Smooth muscle cell (in vitro differentiated cells): ENCODE measurements at regions not wholly inside any gene's neighbourhood (a gene's known extent, or its start where the extent isn't known, plus 50 kb on each side); places are given as distances from the start of the nearest gene placed in this dataset. TPM values are rescaled to one million over a fixed set of nuclear protein-coding genes. Genes with fewer than 3 reads are reported as not detected.

Experiments
- DNase-seq: peaks from one replicate; lab custom pipeline; 2025; ENCODE audit not compliant: unreplicated experiment; lab: John Stamatoyannopoulos, UW
- H2AFZ ChIP-seq: fragments of 200-600 bp; sonication (generic); 2 replicates; pipeline ENCODE4 v1.6.0; 2016; ENCODE audit warnings: antibody characterized with exemption, low read depth, mild to moderate bottlenecking
- H3F3A ChIP-seq: fragments of 200-600 bp; sonication (generic); 2 replicates; pipeline ENCODE4 v1.6.0; 2017; ENCODE audit warnings: antibody characterized with exemption, low read depth
- H3K27ac ChIP-seq: fragments of 200-600 bp; sonication (generic); 2 replicates; pipeline ENCODE4 v1.5.1; 2016; ENCODE audit warnings: low read depth, mild to moderate bottlenecking
- H3K27me3 ChIP-seq: fragments of 200-600 bp; sonication (generic); 2 replicates; pipeline ENCODE4 v1.6.1; 2016; ENCODE audit warnings: low read depth, mild to moderate bottlenecking
- H3K36me3 ChIP-seq: fragments of 200-600 bp; sonication (generic); 2 replicates; pipeline ENCODE4 v1.5.1; 2016; ENCODE audit warnings: low read depth
- H3K4me1 ChIP-seq: fragments of 200-600 bp; sonication (generic); 2 replicates; pipeline ENCODE4 v1.5.1; 2016; ENCODE audit warnings: low read depth
- H3K4me2 ChIP-seq: fragments of 200-600 bp; sonication (generic); 2 replicates; pipeline ENCODE4 v1.6.0; 2016; ENCODE audit warnings: mild to moderate bottlenecking
- H3K4me3 ChIP-seq: fragments of 200-600 bp; sonication (generic); 2 replicates; pipeline ENCODE4 v1.5.1; 2016; ENCODE audit warnings: mild to moderate bottlenecking
- H3K79me2 ChIP-seq: fragments of 200-600 bp; sonication (generic); 2 replicates; pipeline ENCODE4 v1.6.0; 2016; ENCODE audit warnings: low read depth, mild to moderate bottlenecking
- H3K9ac ChIP-seq: fragments of 200-600 bp; sonication (generic); 2 replicates; pipeline ENCODE4 v1.6.0; 2016; ENCODE audit warnings: low read depth
- H3K9me3 ChIP-seq: fragments of 200-600 bp; sonication (generic); replicated peaks from 2 replicates; pipeline ENCODE4 v1.5.1; 2016; ENCODE audit warnings: low read depth
- H4K20me1 ChIP-seq: fragments of 200-600 bp; sonication (generic); 2 replicates; pipeline ENCODE4 v1.6.0; 2016; ENCODE audit warnings: low read depth
- WGBS: methylation state at CpG from one replicate; pipeline ENCODE4 v1.1.7; 2016; ENCODE audit warnings: low lambda C conversion rate; 5-methylcytosine and 5-hydroxymethylcytosine counted together
- microRNA-seq: library from miRNA; unstranded; fragments of <30 nt; microRNA quantifications from one replicate; pipeline ENCODE4, GENCODE V29; 2016; ENCODE audit warnings: borderline number of aligned reads
- small RNA-seq: library from RNA; depleted of rRNA; stranded (forward); fragments of <200 nt; gene quantifications from one replicate; pipeline ENCODE3, GENCODE V24; 2014
- TF ChIP-seq, protein P1 (sequence below): fragments of 200-600 bp; sonication (generic); IDR thresholded peaks from 2 replicates; pipeline ENCODE4 v1.5.1; 2017; ENCODE audit warnings: borderline replicate concordance, mild to moderate bottlenecking, antibody characterized with exemption; ENCODE audit not compliant: insufficient read depth, poor library complexity, severe bottlenecking

DNA sequence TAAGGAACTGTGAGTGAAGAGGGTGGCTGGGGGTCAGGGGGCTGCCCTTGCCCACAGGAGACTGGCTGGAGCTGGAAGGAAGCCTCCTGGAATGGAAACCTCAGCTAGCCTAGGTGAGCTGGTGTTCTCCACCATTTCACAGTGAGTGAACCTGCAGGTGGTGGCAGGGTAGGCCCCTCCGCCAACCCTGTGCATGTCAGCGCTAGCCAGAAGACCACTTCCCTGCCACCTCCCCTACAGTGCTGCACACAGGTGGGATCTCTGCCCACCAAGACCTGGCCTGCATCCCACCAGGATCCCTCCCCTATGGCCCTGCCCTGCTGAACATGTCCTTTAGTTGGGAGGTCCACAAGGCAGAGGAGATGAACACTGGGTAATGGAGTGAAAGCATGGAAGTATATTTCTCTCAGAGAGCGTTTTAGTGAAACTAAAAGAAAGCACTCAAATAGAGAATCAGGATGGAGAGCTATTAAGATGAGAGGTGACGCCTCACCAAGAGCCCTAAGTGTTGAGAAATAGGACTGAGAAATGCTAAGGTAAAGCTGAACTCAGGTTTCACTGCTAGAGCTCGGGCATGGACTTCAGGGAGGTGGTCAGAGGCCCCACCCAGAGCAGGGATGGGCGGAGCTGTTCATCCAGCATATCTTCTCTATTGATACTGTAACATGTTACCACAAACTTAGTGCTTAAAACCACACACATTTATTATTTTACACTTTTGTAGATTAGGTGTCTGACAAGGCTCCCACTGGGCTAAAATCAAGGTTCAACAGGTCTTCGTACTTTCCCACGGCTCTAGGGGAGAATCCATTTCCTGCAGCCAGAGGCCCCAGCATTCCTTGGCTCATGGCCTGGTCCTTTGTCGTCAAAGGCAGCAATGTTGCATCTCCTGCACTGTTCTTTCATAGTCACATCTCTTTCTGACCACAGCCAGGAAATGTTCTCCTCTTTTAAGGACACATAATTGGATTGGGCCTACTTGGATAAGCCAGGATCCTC lies 83.2 kb downstream of the DIRAS2 start:
- H2AFZ ChIP-seq, result no peak overlapping the region
- H3K36me3 ChIP-seq, result no peaks in the 10 kb centered on the region
- H3K27me3 ChIP-seq, result no peaks in the 10 kb centered on the region
- H3F3A ChIP-seq, result no peaks in the 10 kb centered on the region
- H3K9me3 ChIP-seq, result no peaks in the 10 kb centered on the region
- TF ChIP-seq, protein P1, sequence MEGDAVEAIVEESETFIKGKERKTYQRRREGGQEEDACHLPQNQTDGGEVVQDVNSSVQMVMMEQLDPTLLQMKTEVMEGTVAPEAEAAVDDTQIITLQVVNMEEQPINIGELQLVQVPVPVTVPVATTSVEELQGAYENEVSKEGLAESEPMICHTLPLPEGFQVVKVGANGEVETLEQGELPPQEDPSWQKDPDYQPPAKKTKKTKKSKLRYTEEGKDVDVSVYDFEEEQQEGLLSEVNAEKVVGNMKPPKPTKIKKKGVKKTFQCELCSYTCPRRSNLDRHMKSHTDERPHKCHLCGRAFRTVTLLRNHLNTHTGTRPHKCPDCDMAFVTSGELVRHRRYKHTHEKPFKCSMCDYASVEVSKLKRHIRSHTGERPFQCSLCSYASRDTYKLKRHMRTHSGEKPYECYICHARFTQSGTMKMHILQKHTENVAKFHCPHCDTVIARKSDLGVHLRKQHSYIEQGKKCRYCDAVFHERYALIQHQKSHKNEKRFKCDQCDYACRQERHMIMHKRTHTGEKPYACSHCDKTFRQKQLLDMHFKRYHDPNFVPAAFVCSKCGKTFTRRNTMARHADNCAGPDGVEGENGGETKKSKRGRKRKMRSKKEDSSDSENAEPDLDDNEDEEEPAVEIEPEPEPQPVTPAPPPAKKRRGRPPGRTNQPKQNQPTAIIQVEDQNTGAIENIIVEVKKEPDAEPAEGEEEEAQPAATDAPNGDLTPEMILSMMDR, result no peak
- no peaks in the 10 kb centered on the region for H4K20me1 ChIP-seq
- H3K9ac ChIP-seq, result no peak overlapping the region
- no peaks in the 10 kb centered on the region for H3K79me2 ChIP-seq
- H3K4me3 ChIP-seq, result no peak overlapping the region
- WGBS, result 95% methylated on average over 9 of the region's 9 CpGs
- no peak overlapping the region for H3K27ac ChIP-seq
- DNase-seq, result no peak
- no peak overlapping the region for H3K4me2 ChIP-seq
- H3K4me1 ChIP-seq, result no peaks in the 10 kb centered on the region

Small RNA genes in the stretch of these regions (microRNA-seq; reads per million reads assigned to microRNA genes)
- gene MIR4290, result not detected

Small RNA genes in the stretch of these regions (small RNA-seq; reads per million reads assigned to genes)
- gene AL161629.2 (not detected), gene MIR4290 (not detected)
